ENCODE measurements at regions not wholly inside any gene's neighbourhood (a gene's known extent, or its start where the extent isn't known, plus 50 kb on each side); places are given as distances from the start of the nearest gene placed in this dataset.

- Mint-ChIP-seq H3K27me3 (peaks cover 25% of the 10 kb centered on the region), H3K4me1 (no peaks in the 10 kb centered on the region), H3K9me3 (no peaks in the 10 kb centered on the region), H3K27ac (no peak overlapping the region), H3K4me3 (no peak overlapping the region)
- DNase-seq = no peak
- no peak for ATAC-seq
These were observed 52.3 kb upstream of the KLHL25 start for GRCh38 chr15:85847031-85847430.

- no peak overlapping the region for H3K4me3 Mint-ChIP-seq
- ATAC-seq (no peak), DNase-seq (no peak)
- no peak overlapping the region for H3K27ac Mint-ChIP-seq
- no peaks in the 10 kb centered on the region for H3K4me1 Mint-ChIP-seq
- peaks cover 30% of the 10 kb centered on the region for H3K27me3 Mint-ChIP-seq
- no peaks in the 10 kb centered on the region for H3K9me3 Mint-ChIP-seq
These were observed 55.2 kb upstream of the KLHL25 start for GRCh38 chr15:85849946-85850345.

- Mint-ChIP-seq H3K4me3 (no peak overlapping the region), H3K4me1 (no peaks in the 10 kb centered on the region), H3K27ac (no peak overlapping the region), H3K9me3 (no peaks in the 10 kb centered on the region), H3K27me3 (peaks cover 29% of the 10 kb centered on the region)
- no peak for ATAC-seq
- no peak for DNase-seq
These were observed 58.2 kb upstream of the KLHL25 start for GRCh38 chr15:85852969-85853368.

GRCh38 chr15:85854345-85855097 is 59.8 kb upstream of the KLHL25 start:
- ATAC-seq = peak; percentile 71
- Mint-ChIP-seq H3K4me3 (no peak overlapping the region), H3K4me1 (peaks cover 5% of the 10 kb centered on the region)

GRCh38 chr15:85858586-85859375 is 64.1 kb upstream of the KLHL25 start:
- Mint-ChIP-seq H3K27me3 (peaks cover 48% of the 10 kb centered on the region), H3K9me3 (no peaks in the 10 kb centered on the region), H3K27ac (peak overlapping the region in 1 of 2 donors; percentile 28), H3K4me1 (peaks cover 5% of the 10 kb centered on the region), H3K4me3 (peak overlapping the region; percentile 44 to 57)
- peak; percentile 95 for ATAC-seq
- peak; percentile 70 to 75 for DNase-seq

More at GRCh38 chr15:85854345-85855097, 59.8 kb upstream of the KLHL25 start:
- no peaks in the 10 kb centered on the region for H3K9me3 Mint-ChIP-seq
- H3K27ac Mint-ChIP-seq = no peak overlapping the region
- DNase-seq = peak; percentile 44 to 53
- peaks cover 36% of the 10 kb centered on the region for H3K27me3 Mint-ChIP-seq

GRCh38 chr15:85859671-85860070 is 64.9 kb upstream of the KLHL25 start:
- ATAC-seq = no peak
- H3K9me3 Mint-ChIP-seq = no peaks in the 10 kb centered on the region
- H3K4me1 Mint-ChIP-seq = peaks cover 5% of the 10 kb centered on the region
- no peak overlapping the region for H3K27ac Mint-ChIP-seq
- no peak overlapping the region for H3K4me3 Mint-ChIP-seq
- DNase-seq = no peak
- H3K27me3 Mint-ChIP-seq = peaks cover 41% of the 10 kb centered on the region

GRCh38 chr15:85860394-85861161 is 65.9 kb upstream of the KLHL25 start:
- H3K27me3 Mint-ChIP-seq = peaks cover 37% of the 10 kb centered on the region
- no peak for DNase-seq
- no peak for ATAC-seq

GRCh38 chr15:85865070-85865684 is 70.5 kb upstream of the KLHL25 start:
- H3K27me3 Mint-ChIP-seq = peaks cover 19% of the 10 kb centered on the region
- H3K4me1 Mint-ChIP-seq = no peaks in the 10 kb centered on the region
- no peaks in the 10 kb centered on the region for H3K9me3 Mint-ChIP-seq
- ATAC-seq (no peak), DNase-seq (no peak)
- H3K27ac Mint-ChIP-seq = peak overlapping the region in 1 of 2 donors; percentile 4
- H3K4me3 Mint-ChIP-seq = no peak overlapping the region

More at GRCh38 chr15:85860394-85861161, 65.9 kb upstream of the KLHL25 start:
- Mint-ChIP-seq H3K9me3 (no peaks in the 10 kb centered on the region), H3K27ac (no peak overlapping the region), H3K4me3 (no peak overlapping the region), H3K4me1 (peaks cover 5% of the 10 kb centered on the region)

- no peak for ATAC-seq
- H3K4me3 Mint-ChIP-seq = no peak overlapping the region
These were observed 72.5 kb upstream of the KLHL25 start for GRCh38 chr15:85867250-85867649.

GRCh38 chr15:85869124-85869523 is 74.4 kb upstream of the KLHL25 start:
- H3K9me3 Mint-ChIP-seq = no peaks in the 10 kb centered on the region
- H3K27me3 Mint-ChIP-seq = peaks cover 29% of the 10 kb centered on the region
- no peak overlapping the region for H3K27ac Mint-ChIP-seq
- no peaks in the 10 kb centered on the region for H3K4me1 Mint-ChIP-seq
- DNase-seq (no peak), ATAC-seq (no peak)
- no peak overlapping the region for H3K4me3 Mint-ChIP-seq

More at GRCh38 chr15:85867250-85867649, 72.5 kb upstream of the KLHL25 start:
- Mint-ChIP-seq H3K9me3 (no peaks in the 10 kb centered on the region), H3K4me1 (no peaks in the 10 kb centered on the region), H3K27ac (no peak overlapping the region), H3K27me3 (peaks cover 24% of the 10 kb centered on the region)
- DNase-seq = no peak

GRCh38 chr15:85870216-85871014 is 75.7 kb upstream of the KLHL25 start:
- no peak overlapping the region for H3K4me3 Mint-ChIP-seq
- DNase-seq (no peak), ATAC-seq (no peak)
- H3K9me3 Mint-ChIP-seq = no peaks in the 10 kb centered on the region
- no peak overlapping the region for H3K27ac Mint-ChIP-seq
- H3K4me1 Mint-ChIP-seq = no peaks in the 10 kb centered on the region
- H3K27me3 Mint-ChIP-seq = peaks cover 35% of the 10 kb centered on the region

- no peaks in the 10 kb centered on the region for H3K9me3 Mint-ChIP-seq
- H3K27me3 Mint-ChIP-seq = peaks cover 38% of the 10 kb centered on the region
- no peak overlapping the region for H3K27ac Mint-ChIP-seq
- DNase-seq (no peak), ATAC-seq (no peak)
- no peak overlapping the region for H3K4me3 Mint-ChIP-seq
- H3K4me1 Mint-ChIP-seq = no peaks in the 10 kb centered on the region
These were observed 76.8 kb upstream of the KLHL25 start for GRCh38 chr15:85871545-85871944.

GRCh38 chr15:85872125-85872524 is 77.4 kb upstream of the KLHL25 start:
- ATAC-seq = no peak
- Mint-ChIP-seq H3K4me3 (no peak overlapping the region), H3K27ac (no peak overlapping the region), H3K4me1 (no peaks in the 10 kb centered on the region), H3K9me3 (no peaks in the 10 kb centered on the region), H3K27me3 (peaks cover 44% of the 10 kb centered on the region)
- DNase-seq = no peak

- ATAC-seq (no peak), DNase-seq (no peak)
- Mint-ChIP-seq H3K4me1 (peaks cover 1% of the 10 kb centered on the region), H3K4me3 (no peak overlapping the region), H3K27me3 (peaks cover 65% of the 10 kb centered on the region), H3K27ac (no peak overlapping the region), H3K9me3 (no peaks in the 10 kb centered on the region)
These were observed 79.5 kb upstream of the KLHL25 start for GRCh38 chr15:85874236-85874635.
